Hematopoietic multipotent progenitor cell (in vitro differentiated cells): ENCODE measurements at regions not wholly inside any gene's neighbourhood (a gene's known extent, or its start where the extent isn't known, plus 50 kb on each side); places are given as distances from the start of the nearest gene placed in this dataset.

Source experiments
- DNase-seq, 3 donors: peaks; one replicate each; pipeline ENCODE4 v3.0.0-alpha.2; 2011 to 2015; ENCODE audit warnings: low read depth in 2 of 3, low spot score in 2 of 3

GRCh38 chr4:56757821-56758411, 63.6 kb downstream of the SPINK2 start:
- peak; percentile 26 to 86 (median 79) for DNase-seq

GRCh38 chr4:56757261-56757746, 64.2 kb downstream of the SPINK2 start:
- DNase-seq = no peak

- no peak for DNase-seq
These were observed 65.6 kb downstream of the SPINK2 start for GRCh38 chr4:56755901-56756300.

- DNase-seq = no peak
These were observed 68.5 kb downstream of the SPINK2 start for GRCh38 chr4:56752985-56753384.

GRCh38 chr4:56750231-56750630, 69.1 kb upstream of the HOPX start:
- DNase-seq = no peak

GRCh38 chr4:56748271-56748670, 67.2 kb upstream of the HOPX start:
- no peak for DNase-seq

- no peak for DNase-seq
These were observed 65.5 kb upstream of the HOPX start for GRCh38 chr4:56746639-56747038.

GRCh38 chr4:56745042-56745441, 63.9 kb upstream of the HOPX start:
- DNase-seq = no peak

GRCh38 chr4:56744030-56744429, 62.9 kb upstream of the HOPX start:
- DNase-seq = no peak

- DNase-seq = no peak
These were observed 62.5 kb upstream of the HOPX start for GRCh38 chr4:56743550-56743949.

- DNase-seq = no peak
These were observed 61.2 kb upstream of the HOPX start for GRCh38 chr4:56742080-56742871.

GRCh38 chr4:56741595-56741994, 60.5 kb upstream of the HOPX start:
- no peak for DNase-seq

GRCh38 chr4:56739066-56739777, 58.1 kb upstream of the HOPX start:
- no peak for DNase-seq

- no peak for DNase-seq
These were observed 56.6 kb upstream of the HOPX start for GRCh38 chr4:56737666-56738065.

GRCh38 chr4:56733352-56733751, 52.3 kb upstream of the HOPX start:
- DNase-seq = no peak

GRCh38 chr4:56732301-56732700, 51.2 kb upstream of the HOPX start:
- DNase-seq = no peak

GRCh38 chr4:56731857-56732256, 50.8 kb upstream of the HOPX start:
- peak in 2 of 3 donors; percentile 76 to 86 for DNase-seq
